DMS53 treated with DMSO at 0.1 percent for 48 hours (cell line): ENCODE measurements at regions not wholly inside any gene's neighbourhood (a gene's known extent, or its start where the extent isn't known, plus 50 kb on each side); places are given as distances from the start of the nearest gene placed in this dataset.

Experiments used
- DNase-seq: peaks from one replicate; lab custom pipeline; 2025; ENCODE audit not compliant: unreplicated experiment; lab: John Stamatoyannopoulos, UW

- DNase-seq, result no peak
Measured at GRCh38 chr3:109210501-109210900, 74.0 kb downstream of the C3orf85 start.

- DNase-seq, result no peak
Measured at GRCh38 chr3:109211941-109212340, 75.4 kb downstream of the C3orf85 start.

GRCh38 chr3:109213321-109213720, 76.8 kb downstream of the C3orf85 start:
- DNase-seq, result no peak

GRCh38 chr3:109224333-109224732, 87.8 kb downstream of the C3orf85 start:
- peak; percentile 48 for DNase-seq

- DNase-seq, result no peak
Measured at GRCh38 chr3:109225516-109225915, 89.0 kb downstream of the C3orf85 start.

GRCh38 chr3:109228391-109229080, 87.8 kb downstream of the DPPA2 start:
- DNase-seq, result no peak

GRCh38 chr3:109229174-109229847, 87.0 kb downstream of the DPPA2 start:
- no peak for DNase-seq

GRCh38 chr3:109234300-109234699, 82.0 kb downstream of the DPPA2 start:
- no peak for DNase-seq

GRCh38 chr3:109241459-109242186, 74.7 kb downstream of the DPPA2 start:
- no peak for DNase-seq

- DNase-seq, result no peak
Measured at GRCh38 chr3:109242187-109242523, 74.2 kb downstream of the DPPA2 start.
